NCI-H526 treated with DMSO at 0.1 percent for 48 hours (cell line): ENCODE measurements at regions not wholly inside any gene's neighbourhood (a gene's known extent, or its start where the extent isn't known, plus 50 kb on each side); places are given as distances from the start of the nearest gene placed in this dataset.
"Not testable (repeated sequence)": the region's sequence is repeated elsewhere in the genome, so short reads cannot be mapped to it uniquely, and the experiment has no call there.

Experiments used
- DNase-seq: peaks from one replicate; lab custom pipeline; 2025; lab: John Stamatoyannopoulos, UW

GRCh38 chrX:55326985-55327384 is 62.3 kb upstream of the PAGE3 start:
- DNase-seq = no peak

GRCh38 chrX:55335296-55335695 is 70.6 kb upstream of the PAGE3 start:
- DNase-seq = no peak

GRCh38 chrX:55336176-55336575 is 71.5 kb upstream of the PAGE3 start:
- DNase-seq = no peak

- DNase-seq = no peak
Observed at GRCh38 chrX:55340896-55341433, 76.2 kb upstream of the PAGE3 start.

- peak; percentile 0 for DNase-seq
Observed at GRCh38 chrX:55342533-55343501, 78.1 kb upstream of the PAGE3 start.

GRCh38 chrX:55356609-55357008 is 91.9 kb upstream of the PAGE3 start:
- no peak for DNase-seq

- DNase-seq = no peak
Observed at GRCh38 chrX:55357236-55357635, 92.5 kb upstream of the PAGE3 start.

GRCh38 chrX:55379396-55379795 is 72.5 kb upstream of the MAGEH1 start:
- DNase-seq = no peak

GRCh38 chrX:55389376-55389775 is 62.6 kb upstream of the MAGEH1 start:
- no peak for DNase-seq

GRCh38 chrX:55396836-55397235 is 55.1 kb upstream of the MAGEH1 start:
- DNase-seq = not testable (repeated sequence)
